CD4-positive, alpha-beta T cell (primary cell): ENCODE measurements at regions not wholly inside any gene's neighbourhood (a gene's known extent, or its start where the extent isn't known, plus 50 kb on each side); places are given as distances from the start of the nearest gene placed in this dataset.

Experiments used
- ATAC-seq: fragments of 200-7000 bp; cut with Tn5 transposase; one replicate; pipeline ENCODE4 v1.10.0; 2022; ENCODE audit warnings: mild to moderate bottlenecking; ENCODE audit not compliant: poor library complexity
- CTCF ChIA-PET: fragments of 350-600 bp; sonication (Branson Sonifier 250); formaldehyde crosslinking; loops from one replicate; lab custom pipeline; 2021; ENCODE audit warnings: antibody characterized with exemption, inconsistent platforms; lab: Charles Lee
- POLR2A ChIA-PET: fragments of 350-600 bp; sonication (Branson Sonifier 250); formaldehyde crosslinking; loops from one replicate; lab custom pipeline; 2021; ENCODE audit warnings: antibody characterized with exemption, inconsistent platforms; lab: Charles Lee
- DNase-seq, 14 experiments: peaks; one replicate each; pipeline ENCODE4 v3.0.0-alpha.2; 2013 to 2020; ENCODE audit warnings: mixed read lengths in 2 of 14
- H3K27ac ChIP-seq, 2 donors: one replicate each; pipeline versions ENCODE4 v1.5.1 to v1.7.0; 2013; ENCODE audit warnings: low read length in 2 of 2, low read depth in 1 of 2, mild to moderate bottlenecking in 1 of 2
- H3K27me3 ChIP-seq, 2 experiments: 1 replicate in 1 of 2; 2 replicates in 1 of 2; pipeline versions ENCODE4 v1.6.1 to v1.7.0; 2013; ENCODE audit warnings: low read length in 2 of 2, control low read depth in 1 of 2, mild to moderate bottlenecking in 1 of 2, moderate library complexity in 1 of 2; ENCODE audit not compliant: insufficient read depth in 2 of 2, control insufficient read depth in 1 of 2
- H3K36me3 ChIP-seq: one replicate; pipeline ENCODE4 v1.6.1; 2013; ENCODE audit warnings: low read length, control low read depth; ENCODE audit not compliant: insufficient read depth
- H3K4me1 ChIP-seq: one replicate; pipeline ENCODE4 v1.6.1; 2013; ENCODE audit warnings: low read length, control low read depth; ENCODE audit not compliant: insufficient read depth
- H3K4me3 ChIP-seq: one replicate; pipeline ENCODE4 v1.5.1; 2013; ENCODE audit warnings: mild to moderate bottlenecking, low read length, moderate library complexity
- H3K9me3 ChIP-seq, 2 experiments: 1 replicate in 1 of 2; 2 replicates in 1 of 2; pipeline versions ENCODE4 v1.6.1 to v1.7.0; 2013; ENCODE audit warnings: low read length in 2 of 2, mild to moderate bottlenecking in 2 of 2, control low read depth in 1 of 2, moderate library complexity in 1 of 2; ENCODE audit not compliant: control insufficient read depth in 1 of 2, insufficient read depth in 1 of 2
- H3K27ac Mint-ChIP-seq: one replicate; pipeline ENCODE4 v1.8.0; 2020; ENCODE audit warnings: mixed read lengths
- H3K27me3 Mint-ChIP-seq: one replicate; pipeline ENCODE4 v1.8.0; 2021; ENCODE audit warnings: mixed read lengths
- H3K36me3 Mint-ChIP-seq: one replicate; pipeline ENCODE4 v1.8.0; 2021; ENCODE audit warnings: low read depth, mixed read lengths
- H3K4me1 Mint-ChIP-seq: one replicate; pipeline ENCODE4 v1.8.0; 2021; ENCODE audit warnings: low read depth, mixed read lengths
- H3K4me3 Mint-ChIP-seq: one replicate; pipeline ENCODE4 v1.8.0; 2020; ENCODE audit warnings: mild to moderate bottlenecking, mixed read lengths
- H3K9me3 Mint-ChIP-seq: one replicate; pipeline ENCODE4 v1.8.0; 2020; ENCODE audit warnings: mixed read lengths
- intact Hi-C, 2 experiments: fragments of 100-400 bp; cut with DNase I in 1 of 2; cut with micrococcal nuclease in 1 of 2; formaldehyde crosslinking; loops; one replicate each; pipeline versions ENCODE4 v1.15.1 to v1.9.0; 2023 to 2025; cut with DNase I, micrococcal nuclease
- TF ChIP-seq, protein P1 (sequence below): fragments of 200-600 bp; IDR thresholded peaks from one replicate; pipeline ENCODE4 v1.8.0; 2022; ENCODE audit warnings: antibody characterized with exemption, mild to moderate bottlenecking

GRCh38 chr2:11932048-11932512 is 185.6 kb downstream of the LPIN1 start:
- Histone ChIP-seq H3K4me3 (no peak overlapping the region), H3K36me3 (no peaks in the 10 kb centered on the region), H3K4me1 (peaks cover 2% of the 10 kb centered on the region), H3K27ac (no peak overlapping the region), H3K9me3 (no peaks in the 10 kb centered on the region), H3K27me3 (no peaks in the 10 kb centered on the region)
- Mint-ChIP-seq H3K27me3 (no peaks in the 10 kb centered on the region), H3K4me3 (no peak overlapping the region), H3K9me3 (no peaks in the 10 kb centered on the region), H3K4me1 (peaks cover 7% of the 10 kb centered on the region), H3K36me3 (no peaks in the 10 kb centered on the region), H3K27ac (no peak overlapping the region)
- TF ChIP-seq, protein P1, sequence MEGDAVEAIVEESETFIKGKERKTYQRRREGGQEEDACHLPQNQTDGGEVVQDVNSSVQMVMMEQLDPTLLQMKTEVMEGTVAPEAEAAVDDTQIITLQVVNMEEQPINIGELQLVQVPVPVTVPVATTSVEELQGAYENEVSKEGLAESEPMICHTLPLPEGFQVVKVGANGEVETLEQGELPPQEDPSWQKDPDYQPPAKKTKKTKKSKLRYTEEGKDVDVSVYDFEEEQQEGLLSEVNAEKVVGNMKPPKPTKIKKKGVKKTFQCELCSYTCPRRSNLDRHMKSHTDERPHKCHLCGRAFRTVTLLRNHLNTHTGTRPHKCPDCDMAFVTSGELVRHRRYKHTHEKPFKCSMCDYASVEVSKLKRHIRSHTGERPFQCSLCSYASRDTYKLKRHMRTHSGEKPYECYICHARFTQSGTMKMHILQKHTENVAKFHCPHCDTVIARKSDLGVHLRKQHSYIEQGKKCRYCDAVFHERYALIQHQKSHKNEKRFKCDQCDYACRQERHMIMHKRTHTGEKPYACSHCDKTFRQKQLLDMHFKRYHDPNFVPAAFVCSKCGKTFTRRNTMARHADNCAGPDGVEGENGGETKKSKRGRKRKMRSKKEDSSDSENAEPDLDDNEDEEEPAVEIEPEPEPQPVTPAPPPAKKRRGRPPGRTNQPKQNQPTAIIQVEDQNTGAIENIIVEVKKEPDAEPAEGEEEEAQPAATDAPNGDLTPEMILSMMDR, result no peak
- intact Hi-C loops, result no loop called here
- CTCF ChIA-PET, result no interaction called here
- DNase-seq (no peak), ATAC-seq (no peak)
- POLR2A ChIA-PET, result no interaction called here

DNA sequence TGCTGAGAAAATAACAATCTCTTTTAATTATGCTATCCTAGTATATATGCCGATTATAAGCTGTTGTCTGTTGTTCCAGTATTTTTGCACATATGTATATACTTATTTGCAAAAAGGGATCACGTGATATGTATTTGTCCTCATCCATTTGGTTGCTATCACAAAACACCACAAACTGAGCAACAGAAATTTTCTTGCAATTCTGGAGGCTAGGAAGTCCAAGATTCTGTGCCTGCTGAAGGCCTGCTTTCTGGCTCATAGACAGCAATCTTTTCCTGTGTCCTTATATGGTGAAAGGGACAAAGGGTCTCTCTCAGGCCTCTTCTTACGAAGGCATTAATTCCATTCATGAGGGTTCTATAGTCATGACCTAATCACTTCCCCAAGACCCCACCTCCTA is 186.5 kb downstream of the LPIN1 start:
- no peaks in the 10 kb centered on the region for H3K9me3 ChIP-seq
- Mint-ChIP-seq H3K9me3 (no peaks in the 10 kb centered on the region), H3K27ac (no peak overlapping the region), H3K27me3 (no peaks in the 10 kb centered on the region), H3K4me3 (no peak overlapping the region), H3K36me3 (no peaks in the 10 kb centered on the region), H3K4me1 (peaks cover 7% of the 10 kb centered on the region)
- H3K27ac ChIP-seq, result no peak overlapping the region
- H3K27me3 ChIP-seq, result no peaks in the 10 kb centered on the region
- ChIA-PET POLR2A (no interaction called here), CTCF (no interaction called here)
- intact Hi-C loops, result no loop called here
- no peaks in the 10 kb centered on the region for H3K36me3 ChIP-seq
- H3K4me1 ChIP-seq, result peaks cover 2% of the 10 kb centered on the region
- no peak for DNase-seq
- no peak for ATAC-seq
- TF ChIP-seq, protein P1, result no peak
- no peak overlapping the region for H3K4me3 ChIP-seq

DNA sequence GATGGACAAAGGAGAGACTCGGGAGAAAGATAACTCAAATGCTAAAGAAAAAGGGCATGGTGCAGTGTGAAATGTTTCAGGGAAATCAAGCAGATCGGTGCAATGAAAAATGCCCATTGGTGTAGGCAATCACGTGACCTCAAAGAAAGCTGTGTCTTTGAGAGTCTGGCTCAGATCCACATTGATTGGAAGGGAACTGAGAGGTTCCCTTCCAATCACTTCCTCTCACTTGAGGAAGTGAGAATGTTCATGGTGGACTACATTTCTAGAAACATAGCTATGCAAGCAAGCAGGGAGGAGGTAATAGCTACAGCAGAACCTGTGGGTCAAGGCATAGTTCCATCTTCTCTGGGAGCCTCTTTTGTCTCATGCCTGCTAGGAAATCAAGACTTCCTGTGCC is 187.4 kb downstream of the LPIN1 start:
- H3K27me3 Mint-ChIP-seq, result no peaks in the 10 kb centered on the region
- H3K4me1 Mint-ChIP-seq, result peaks cover 7% of the 10 kb centered on the region
- H3K9me3 Mint-ChIP-seq, result no peaks in the 10 kb centered on the region

More for the DNA sequence above, 187.4 kb downstream of the LPIN1 start:
- TF ChIP-seq, protein P1, result no peak
- Histone ChIP-seq H3K4me3 (no peak overlapping the region), H3K27me3 (no peaks in the 10 kb centered on the region), H3K4me1 (peaks cover 2% of the 10 kb centered on the region), H3K27ac (no peak overlapping the region), H3K36me3 (no peaks in the 10 kb centered on the region), H3K9me3 (no peaks in the 10 kb centered on the region)
- Mint-ChIP-seq H3K4me3 (no peak overlapping the region), H3K27ac (no peak overlapping the region), H3K36me3 (no peaks in the 10 kb centered on the region)
- CTCF ChIA-PET, result no interaction called here
- DNase-seq, result peak in 2 of 14 experiments; percentile 6 to 9
- no peak for ATAC-seq
- intact Hi-C loops, result no loop called here
- POLR2A ChIA-PET, result no interaction called here
